CD4-positive, alpha-beta T cell treated with Interferon gamma for 1 hour (primary cell): ENCODE measurements at regions not wholly inside any gene's neighbourhood (a gene's known extent, or its start where the extent isn't known, plus 50 kb on each side); places are given as distances from the start of the nearest gene placed in this dataset.
"Not testable (repeated sequence)": the region's sequence is repeated elsewhere in the genome, so short reads cannot be mapped to it uniquely, and the experiment has no call there.

Source experiments
- DNase-seq: peaks from one replicate; pipeline ENCODE4 v3.0.0-alpha.2; 2020

- DNase-seq = no peak
These were observed 50.7 kb upstream of the VPREB1 start for GRCh38 chr22:22193923-22194322.

- not testable (repeated sequence) for DNase-seq
These were observed 51.1 kb upstream of the VPREB1 start for GRCh38 chr22:22193462-22193861.

GRCh38 chr22:22193006-22193405 is 51.6 kb upstream of the VPREB1 start:
- DNase-seq = not testable (repeated sequence)

- not testable (repeated sequence) for DNase-seq
These were observed 54.8 kb upstream of the VPREB1 start for GRCh38 chr22:22189796-22190195.

GRCh38 chr22:22187863-22188262 is 56.7 kb upstream of the VPREB1 start:
- DNase-seq = not testable (repeated sequence)

GRCh38 chr22:22187299-22187698 is 57.3 kb upstream of the VPREB1 start:
- DNase-seq = no peak

- DNase-seq = no peak
These were observed 58.6 kb upstream of the VPREB1 start for GRCh38 chr22:22185844-22186499.

- DNase-seq = no peak
These were observed 59.4 kb upstream of the VPREB1 start for GRCh38 chr22:22185217-22185616.

GRCh38 chr22:22184277-22184807 is 60.2 kb upstream of the VPREB1 start:
- DNase-seq = no peak

GRCh38 chr22:22182990-22183264 is 61.7 kb upstream of the VPREB1 start:
- DNase-seq = no peak

GRCh38 chr22:22182218-22182989 is 62.2 kb upstream of the VPREB1 start:
- DNase-seq = no peak

- DNase-seq = no peak
These were observed 63.2 kb upstream of the VPREB1 start for GRCh38 chr22:22181341-22181850.

GRCh38 chr22:22180738-22181285 is 63.8 kb upstream of the VPREB1 start:
- DNase-seq = no peak

GRCh38 chr22:22179858-22180257 is 64.7 kb upstream of the VPREB1 start:
- DNase-seq = no peak

GRCh38 chr22:22178992-22179391 is 65.6 kb upstream of the VPREB1 start:
- no peak for DNase-seq

- DNase-seq = no peak
These were observed 66.1 kb upstream of the VPREB1 start for GRCh38 chr22:22178355-22178965.

- DNase-seq = no peak
These were observed 67.5 kb upstream of the VPREB1 start for GRCh38 chr22:22176929-22177616.

GRCh38 chr22:22172896-22173628 is 71.5 kb upstream of the VPREB1 start:
- not testable (repeated sequence) for DNase-seq

- no peak for DNase-seq
These were observed 73.0 kb upstream of the VPREB1 start for GRCh38 chr22:22171357-22172218.

- no peak for DNase-seq
These were observed 74.7 kb upstream of the VPREB1 start for GRCh38 chr22:22169923-22170322.
